RWPE1 (cell line): ENCODE measurements at regions not wholly inside any gene's neighbourhood (a gene's known extent, or its start where the extent isn't known, plus 50 kb on each side); places are given as distances from the start of the nearest gene placed in this dataset.

Experiments used
- CTCF ChIA-PET: fragments of 350-600 bp; sonication (Branson Sonifier 250); formaldehyde crosslinking; extraction: SDS; loops from one replicate; lab custom pipeline; 2021; lab: Yijun Ruan, JAX
- POLR2A ChIA-PET: fragments of 400-600 bp; formaldehyde crosslinking; extraction: SDS; loops from one replicate; lab custom pipeline; 2020; ENCODE audit warnings: antibody characterized with exemption; ENCODE audit not compliant: low non-redundant PET; lab: Yijun Ruan, JAX
- DNase-seq: peaks from one replicate; pipeline ENCODE4 v3.0.0; 2012; ENCODE audit warnings: low spot score
- H3K27ac ChIP-seq: fragments of 450-650 bp; 2 replicates; pipeline ENCODE4 v1.5.1; 2017
- CTCF ChIP-seq: fragments of 450-650 bp; conservative IDR thresholded peaks from 2 replicates; pipeline ENCODE4 v1.5.1; 2017; ENCODE audit warnings: low read depth, mild to moderate bottlenecking

- ChIA-PET CTCF (no interaction called here), POLR2A (no interaction called here)
- no peak for DNase-seq
- H3K27ac ChIP-seq = no peak overlapping the region
- no peak for TF ChIP-seq CTCF
These were observed 67.8 kb upstream of the NAP1L1 start for GRCh38 chr12:76152181-76152807.

- no peak overlapping the region for H3K27ac ChIP-seq
- ChIA-PET CTCF (interaction anchor here (0.6 kb wide), 1 partner anchor 34 kb away, joined by 5 read pairs; no protein-coding TSS in a partner anchor), POLR2A (no interaction called here)
- DNase-seq = no peak
- TF ChIP-seq CTCF = no peak
These were observed 59.7 kb upstream of the NAP1L1 start for GRCh38 chr12:76144245-76144549.

GRCh38 chr12:76143343-76144244 is 59.1 kb upstream of the NAP1L1 start:
- H3K27ac ChIP-seq = no peak overlapping the region
- no peak for DNase-seq
- POLR2A ChIA-PET = no interaction called here
- TF ChIP-seq CTCF = no peak
- CTCF ChIA-PET = interaction anchor here (0.6 to 0.8 kb wide), 2 partner anchors 12 to 34 kb away, joined by 5 read pairs; no protein-coding TSS in a partner anchor

GRCh38 chr12:76142305-76142704 is 57.8 kb upstream of the NAP1L1 start:
- DNase-seq = no peak
- H3K27ac ChIP-seq = no peak overlapping the region
- CTCF ChIA-PET = no interaction called here
- TF ChIP-seq CTCF = no peak
- POLR2A ChIA-PET = no interaction called here

- no peak for DNase-seq
- ChIA-PET POLR2A (no interaction called here), CTCF (no interaction called here)
- no peak for TF ChIP-seq CTCF
- no peak overlapping the region for H3K27ac ChIP-seq
These were observed 54.2 kb upstream of the NAP1L1 start for GRCh38 chr12:76138656-76139055.

- CTCF ChIA-PET = no interaction called here
These were observed 53.1 kb upstream of the NAP1L1 start for GRCh38 chr12:76137606-76138005.

More at GRCh38 chr12:76137606-76138005, 53.1 kb upstream of the NAP1L1 start:
- no peak for DNase-seq
- TF ChIP-seq CTCF = no peak
- POLR2A ChIA-PET = no interaction called here
- H3K27ac ChIP-seq = no peak overlapping the region
